ENCODE measurements at regions not wholly inside any gene's neighbourhood (a gene's known extent, or its start where the extent isn't known, plus 50 kb on each side); places are given as distances from the start of the nearest gene placed in this dataset.

DNA sequence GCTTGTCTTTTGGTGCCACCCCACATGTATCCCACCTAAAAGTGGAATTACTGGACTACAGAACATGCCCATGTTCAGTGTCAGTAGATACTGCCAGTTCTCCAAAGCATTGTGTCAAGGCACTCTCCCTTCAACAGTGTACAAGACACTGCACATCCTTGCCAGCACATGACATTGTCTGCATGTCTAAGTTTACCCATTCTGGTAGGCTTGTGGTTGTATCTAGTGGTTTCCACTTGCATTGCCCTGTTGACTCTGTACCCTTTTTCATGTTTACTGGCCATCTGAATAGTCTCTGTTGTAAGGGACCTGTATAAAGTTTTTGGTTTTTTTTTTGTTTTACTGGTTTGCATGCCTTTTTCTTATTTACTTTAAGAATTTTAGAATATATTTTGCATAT is 222.4 kb upstream of the CNR1 start:
- TF ChIP-seq, protein P1, sequence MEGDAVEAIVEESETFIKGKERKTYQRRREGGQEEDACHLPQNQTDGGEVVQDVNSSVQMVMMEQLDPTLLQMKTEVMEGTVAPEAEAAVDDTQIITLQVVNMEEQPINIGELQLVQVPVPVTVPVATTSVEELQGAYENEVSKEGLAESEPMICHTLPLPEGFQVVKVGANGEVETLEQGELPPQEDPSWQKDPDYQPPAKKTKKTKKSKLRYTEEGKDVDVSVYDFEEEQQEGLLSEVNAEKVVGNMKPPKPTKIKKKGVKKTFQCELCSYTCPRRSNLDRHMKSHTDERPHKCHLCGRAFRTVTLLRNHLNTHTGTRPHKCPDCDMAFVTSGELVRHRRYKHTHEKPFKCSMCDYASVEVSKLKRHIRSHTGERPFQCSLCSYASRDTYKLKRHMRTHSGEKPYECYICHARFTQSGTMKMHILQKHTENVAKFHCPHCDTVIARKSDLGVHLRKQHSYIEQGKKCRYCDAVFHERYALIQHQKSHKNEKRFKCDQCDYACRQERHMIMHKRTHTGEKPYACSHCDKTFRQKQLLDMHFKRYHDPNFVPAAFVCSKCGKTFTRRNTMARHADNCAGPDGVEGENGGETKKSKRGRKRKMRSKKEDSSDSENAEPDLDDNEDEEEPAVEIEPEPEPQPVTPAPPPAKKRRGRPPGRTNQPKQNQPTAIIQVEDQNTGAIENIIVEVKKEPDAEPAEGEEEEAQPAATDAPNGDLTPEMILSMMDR (IDR thresholded peaks at IDR 0.05) = no peak
- no peak for TF ChIP-seq EZH2 (IDR thresholded peaks at IDR 0.05; ENCODE audit: borderline replicate concordance, insufficient read depth, low read depth, low read length, poor library complexity, severe bottlenecking)

All from B cell (primary cell).